Esophagus muscularis mucosa (tissue), 2 donors: ENCODE measurements at regions not wholly inside any gene's neighbourhood (a gene's known extent, or its start where the extent isn't known, plus 50 kb on each side); places are given as distances from the start of the nearest gene placed in this dataset.

ENCODE experiments used
- POLR2A ChIP-seq: fragments of 450-650 bp; IDR thresholded peaks from one replicate; pipeline ENCODE4 v1.6.1; 2017; ENCODE audit warnings: antibody characterized with exemption, moderate library complexity, mild to moderate bottlenecking, low read depth
- POLR2AphosphoS5 ChIP-seq, 2 donors: sonication (generic); formaldehyde crosslinking; IDR thresholded peaks; one replicate each; pipeline ENCODE4 v1.6.1; 2017; ENCODE audit warnings: antibody characterized with exemption in 2 of 2

GRCh38 chr13:94811753-94812152, 99.4 kb upstream of the SOX21 start:
- TF ChIP-seq POLR2AphosphoS5 (IDR thresholded peaks at IDR 0.05) (no peak), POLR2A (no peak)
